Panc1 (cell line): ENCODE measurements at regions not wholly inside any gene's neighbourhood (a gene's known extent, or its start where the extent isn't known, plus 50 kb on each side); places are given as distances from the start of the nearest gene placed in this dataset.

Experiments
- ATAC-seq: fragments of 200-7000 bp; cut with Tn5 transposase; 2 replicates; pipeline ENCODE4 v1.9.1; 2020; ENCODE audit warnings: mild to moderate bottlenecking, moderate library complexity
- BruUV-seq: library from RNA; stranded (reverse); fragments of 400-500 nt; replicated peaks from 2 replicates; lab custom pipeline; 2021; lab: Mats Ljungman, UMichigan
- CTCF ChIA-PET: fragments of 300-600 bp; sonication (Branson Sonifier 250); formaldehyde crosslinking; loops from one replicate; lab custom pipeline; 2022; ENCODE audit warnings: antibody characterized with exemption; lab: Charles Lee
- POLR2A ChIA-PET: fragments of 300-600 bp; sonication (Branson Sonifier 250); formaldehyde crosslinking; loops from one replicate; lab custom pipeline; 2022; ENCODE audit warnings: antibody characterized with exemption; lab: Charles Lee
- DNase-seq: peaks from one replicate; pipeline ENCODE4 v3.0.0-alpha.2; 2010; ENCODE audit warnings: low read depth, low spot score
- H3K27ac ChIP-seq: 2 replicates; pipeline ENCODE4 v1.5.1; 2011; ENCODE audit warnings: mild to moderate bottlenecking, low read length, inconsistent platforms
- H3K27me3 ChIP-seq: fragments of 200-500 bp; sonication (Bioruptor generic); 2 replicates; pipeline ENCODE4 v1.6.0; 2014; ENCODE audit warnings: low read length, inconsistent platforms; ENCODE audit not compliant: control insufficient read depth, insufficient read depth
- H3K36me3 ChIP-seq: fragments of 200-500 bp; sonication (Bioruptor generic); 2 replicates; pipeline ENCODE4 v1.5.1; 2014; ENCODE audit warnings: inconsistent platforms, mild to moderate bottlenecking, low read length, moderate library complexity; ENCODE audit not compliant: control insufficient read depth, insufficient read depth
- H3K4me1 ChIP-seq: 2 replicates; pipeline ENCODE4 v1.5.1; 2011; ENCODE audit warnings: inconsistent platforms, mild to moderate bottlenecking, low read length, moderate library complexity; ENCODE audit not compliant: control insufficient read depth, insufficient read depth
- H3K4me3 ChIP-seq, 2 experiments: 2 replicates each; pipeline ENCODE4 v1.5.1; 2011 to 2012; ENCODE audit warnings: low read depth in 2 of 2, low read length in 2 of 2, mild to moderate bottlenecking in 2 of 2, inconsistent platforms in 1 of 2, moderate library complexity in 1 of 2
- H3K9me3 ChIP-seq: fragments of 200-500 bp; sonication (Bioruptor generic); 2 replicates; pipeline ENCODE4 v1.5.1; 2014; ENCODE audit warnings: low read depth, mild to moderate bottlenecking, inconsistent platforms, low read length, moderate library complexity; ENCODE audit not compliant: control insufficient read depth, insufficient read depth
- POLR2AphosphoS5 ChIP-seq: IDR thresholded peaks from 2 replicates; pipeline ENCODE4 v1.6.1; 2012; ENCODE audit warnings: mild to moderate bottlenecking, low read depth, low read length, moderate library complexity
- SIN3A ChIP-seq: IDR thresholded peaks from 2 replicates; pipeline ENCODE4 v1.6.1; 2012; ENCODE audit warnings: low read depth, mild to moderate bottlenecking, low read length, moderate library complexity, borderline replicate concordance; ENCODE audit not compliant: insufficient read depth
- TCF7L2 ChIP-seq: IDR thresholded peaks from 2 replicates; pipeline ENCODE4 v1.6.1; 2011; ENCODE audit warnings: mild to moderate bottlenecking, low read depth, low read length, inconsistent platforms
- in situ Hi-C: cut with HindIII; loops from 2 replicates; pipeline ENCODE4 v1.10.0; 2016; ENCODE audit warnings: low sequenced_read_pairs, low pct_unique_long_range_greater_than_20kb
- intact Hi-C: fragments of 100-400 bp; cut with micrococcal nuclease; formaldehyde crosslinking; loops from one replicate; pipeline ENCODE4 v1.10.0; 2022; ENCODE audit not compliant: unreplicated experiment
- TF ChIP-seq, protein P1 (sequence below): fragments of 450-650 bp; IDR thresholded peaks from 2 replicates; pipeline ENCODE4 v1.5.1; 2017; ENCODE audit warnings: mild to moderate bottlenecking
- TF ChIP-seq, protein P2 (sequence below), 2 experiments: IDR thresholded peaks; 2 replicates each; pipeline ENCODE4 v1.6.1; 2011 to 2012; ENCODE audit warnings: low read depth in 2 of 2, control low read depth in 1 of 2, low read length in 1 of 2, mild to moderate bottlenecking in 1 of 2, moderate library complexity in 1 of 2; ENCODE audit not compliant: insufficient read depth in 1 of 2

DNA sequence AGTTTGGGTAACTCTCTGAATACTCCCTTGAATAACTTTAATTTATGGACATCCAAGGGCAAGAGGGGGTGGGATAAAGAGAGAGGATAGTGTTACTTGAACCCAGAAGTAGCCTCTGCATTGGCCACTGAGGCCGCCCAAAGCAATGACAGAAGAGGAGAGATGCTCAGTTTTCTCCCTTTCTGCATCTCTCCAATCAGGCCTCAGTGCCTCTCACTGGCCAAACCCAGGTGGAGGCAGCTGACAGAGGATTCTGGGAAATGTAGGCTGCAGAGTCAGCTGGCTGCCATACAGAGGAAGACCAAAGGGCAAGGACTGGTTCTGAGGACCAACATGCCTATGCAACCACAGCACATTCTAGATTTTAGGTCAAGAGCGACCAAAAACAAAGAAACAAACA is 719.4 kb downstream of the MAT2B start:
- DNase-seq (no peak), ATAC-seq (no peak)
- TF ChIP-seq, protein P1, sequence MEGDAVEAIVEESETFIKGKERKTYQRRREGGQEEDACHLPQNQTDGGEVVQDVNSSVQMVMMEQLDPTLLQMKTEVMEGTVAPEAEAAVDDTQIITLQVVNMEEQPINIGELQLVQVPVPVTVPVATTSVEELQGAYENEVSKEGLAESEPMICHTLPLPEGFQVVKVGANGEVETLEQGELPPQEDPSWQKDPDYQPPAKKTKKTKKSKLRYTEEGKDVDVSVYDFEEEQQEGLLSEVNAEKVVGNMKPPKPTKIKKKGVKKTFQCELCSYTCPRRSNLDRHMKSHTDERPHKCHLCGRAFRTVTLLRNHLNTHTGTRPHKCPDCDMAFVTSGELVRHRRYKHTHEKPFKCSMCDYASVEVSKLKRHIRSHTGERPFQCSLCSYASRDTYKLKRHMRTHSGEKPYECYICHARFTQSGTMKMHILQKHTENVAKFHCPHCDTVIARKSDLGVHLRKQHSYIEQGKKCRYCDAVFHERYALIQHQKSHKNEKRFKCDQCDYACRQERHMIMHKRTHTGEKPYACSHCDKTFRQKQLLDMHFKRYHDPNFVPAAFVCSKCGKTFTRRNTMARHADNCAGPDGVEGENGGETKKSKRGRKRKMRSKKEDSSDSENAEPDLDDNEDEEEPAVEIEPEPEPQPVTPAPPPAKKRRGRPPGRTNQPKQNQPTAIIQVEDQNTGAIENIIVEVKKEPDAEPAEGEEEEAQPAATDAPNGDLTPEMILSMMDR, result no peak
- TF ChIP-seq POLR2AphosphoS5, result no peak
- no peak for TF ChIP-seq SIN3A
- TF ChIP-seq TCF7L2, result no peak
- TF ChIP-seq, protein P2, sequence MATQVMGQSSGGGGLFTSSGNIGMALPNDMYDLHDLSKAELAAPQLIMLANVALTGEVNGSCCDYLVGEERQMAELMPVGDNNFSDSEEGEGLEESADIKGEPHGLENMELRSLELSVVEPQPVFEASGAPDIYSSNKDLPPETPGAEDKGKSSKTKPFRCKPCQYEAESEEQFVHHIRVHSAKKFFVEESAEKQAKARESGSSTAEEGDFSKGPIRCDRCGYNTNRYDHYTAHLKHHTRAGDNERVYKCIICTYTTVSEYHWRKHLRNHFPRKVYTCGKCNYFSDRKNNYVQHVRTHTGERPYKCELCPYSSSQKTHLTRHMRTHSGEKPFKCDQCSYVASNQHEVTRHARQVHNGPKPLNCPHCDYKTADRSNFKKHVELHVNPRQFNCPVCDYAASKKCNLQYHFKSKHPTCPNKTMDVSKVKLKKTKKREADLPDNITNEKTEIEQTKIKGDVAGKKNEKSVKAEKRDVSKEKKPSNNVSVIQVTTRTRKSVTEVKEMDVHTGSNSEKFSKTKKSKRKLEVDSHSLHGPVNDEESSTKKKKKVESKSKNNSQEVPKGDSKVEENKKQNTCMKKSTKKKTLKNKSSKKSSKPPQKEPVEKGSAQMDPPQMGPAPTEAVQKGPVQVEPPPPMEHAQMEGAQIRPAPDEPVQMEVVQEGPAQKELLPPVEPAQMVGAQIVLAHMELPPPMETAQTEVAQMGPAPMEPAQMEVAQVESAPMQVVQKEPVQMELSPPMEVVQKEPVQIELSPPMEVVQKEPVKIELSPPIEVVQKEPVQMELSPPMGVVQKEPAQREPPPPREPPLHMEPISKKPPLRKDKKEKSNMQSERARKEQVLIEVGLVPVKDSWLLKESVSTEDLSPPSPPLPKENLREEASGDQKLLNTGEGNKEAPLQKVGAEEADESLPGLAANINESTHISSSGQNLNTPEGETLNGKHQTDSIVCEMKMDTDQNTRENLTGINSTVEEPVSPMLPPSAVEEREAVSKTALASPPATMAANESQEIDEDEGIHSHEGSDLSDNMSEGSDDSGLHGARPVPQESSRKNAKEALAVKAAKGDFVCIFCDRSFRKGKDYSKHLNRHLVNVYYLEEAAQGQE (IDR thresholded peaks at IDR 0.05; ENCODE audit: insufficient read depth in 1 of 2, low read depth in 2 of 2, low read length in 1 of 2), result no peak
- BruUV-seq, result no TSS peak
- Histone ChIP-seq H3K4me3 (no peak overlapping the region), H3K27ac (no peak overlapping the region), H3K36me3 (no peaks in the 10 kb centered on the region), H3K9me3 (peaks cover 3% of the 10 kb centered on the region; the same call in 1 of the 2 replicates), H3K4me1 (no peaks in the 10 kb centered on the region), H3K27me3 (no peaks in the 10 kb centered on the region)
- ChIA-PET CTCF (no interaction called here), POLR2A (no interaction called here)
- intact Hi-C loops (no loop called here), in situ Hi-C loops (no loop called here)

DNA sequence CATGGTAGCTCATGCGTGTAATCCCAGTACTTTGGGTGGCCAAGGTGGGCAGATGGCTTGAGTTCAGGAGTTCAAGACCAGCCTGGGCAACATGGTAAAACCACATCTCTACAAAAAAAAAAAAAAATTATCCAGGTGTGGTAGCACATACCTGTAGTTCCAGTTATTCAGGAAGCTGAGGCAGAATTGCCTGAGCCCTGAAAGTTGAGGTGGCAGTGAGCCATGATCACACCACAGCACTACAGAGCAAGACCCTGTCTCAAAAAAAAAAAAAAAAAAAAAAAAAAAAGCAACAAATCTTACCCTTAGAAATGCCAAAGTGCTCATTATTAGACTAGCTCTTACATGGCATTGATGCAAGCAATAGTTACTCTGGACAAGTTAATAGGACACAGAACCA is 724.9 kb downstream of the MAT2B start:
- no peak overlapping the region for H3K27ac ChIP-seq
- H3K4me1 ChIP-seq, result no peaks in the 10 kb centered on the region
- DNase-seq (no peak), ATAC-seq (no peak)
- H3K27me3 ChIP-seq, result no peaks in the 10 kb centered on the region
- no peak overlapping the region for H3K4me3 ChIP-seq
- no TSS peak for BruUV-seq
- TF ChIP-seq POLR2AphosphoS5 (no peak), TCF7L2 (no peak), SIN3A (no peak)
- TF ChIP-seq, protein P2 (IDR thresholded peaks at IDR 0.05; ENCODE audit: insufficient read depth in 1 of 2, low read depth in 2 of 2, low read length in 1 of 2), result no peak
- TF ChIP-seq, protein P1, result no peak
- ChIA-PET CTCF (no interaction called here), POLR2A (no interaction called here)
- H3K36me3 ChIP-seq, result no peaks in the 10 kb centered on the region
- intact Hi-C loops (no loop called here), in situ Hi-C loops (no loop called here)
- peaks cover 3% of the 10 kb centered on the region; the same call in 1 of the 2 replicates for H3K9me3 ChIP-seq
